GM10248 (cell line): ENCODE measurements at regions not wholly inside any gene's neighbourhood (a gene's known extent, or its start where the extent isn't known, plus 50 kb on each side); places are given as distances from the start of the nearest gene placed in this dataset.

ENCODE experiments used
- CTCF ChIA-PET: fragments of 300-600 bp; sonication (Branson Sonifier 250); formaldehyde crosslinking; extraction: SDS; loops from one replicate; lab custom pipeline; 2021; ENCODE audit warnings: antibody characterized with exemption; lab: Yijun Ruan, JAX
- POLR2A ChIA-PET: fragments of 350-650 bp; sonication (Branson Sonifier 250); formaldehyde crosslinking; extraction: SDS; loops from one replicate; lab custom pipeline; 2020; ENCODE audit warnings: antibody characterized with exemption; lab: Yijun Ruan, JAX
- DNase-seq: peaks from one replicate; pipeline ENCODE4 v3.0.0; 2012; ENCODE audit errors: extremely low spot score
- TF ChIP-seq, protein P1 (sequence below): IDR thresholded peaks from 2 replicates; pipeline ENCODE4 v1.5.1; 2012; ENCODE audit warnings: mild to moderate bottlenecking, low read depth; ENCODE audit errors: extremely low read depth, missing control alignments, control extremely low read depth

- DNase-seq: no peak
- TF ChIP-seq, protein P1, sequence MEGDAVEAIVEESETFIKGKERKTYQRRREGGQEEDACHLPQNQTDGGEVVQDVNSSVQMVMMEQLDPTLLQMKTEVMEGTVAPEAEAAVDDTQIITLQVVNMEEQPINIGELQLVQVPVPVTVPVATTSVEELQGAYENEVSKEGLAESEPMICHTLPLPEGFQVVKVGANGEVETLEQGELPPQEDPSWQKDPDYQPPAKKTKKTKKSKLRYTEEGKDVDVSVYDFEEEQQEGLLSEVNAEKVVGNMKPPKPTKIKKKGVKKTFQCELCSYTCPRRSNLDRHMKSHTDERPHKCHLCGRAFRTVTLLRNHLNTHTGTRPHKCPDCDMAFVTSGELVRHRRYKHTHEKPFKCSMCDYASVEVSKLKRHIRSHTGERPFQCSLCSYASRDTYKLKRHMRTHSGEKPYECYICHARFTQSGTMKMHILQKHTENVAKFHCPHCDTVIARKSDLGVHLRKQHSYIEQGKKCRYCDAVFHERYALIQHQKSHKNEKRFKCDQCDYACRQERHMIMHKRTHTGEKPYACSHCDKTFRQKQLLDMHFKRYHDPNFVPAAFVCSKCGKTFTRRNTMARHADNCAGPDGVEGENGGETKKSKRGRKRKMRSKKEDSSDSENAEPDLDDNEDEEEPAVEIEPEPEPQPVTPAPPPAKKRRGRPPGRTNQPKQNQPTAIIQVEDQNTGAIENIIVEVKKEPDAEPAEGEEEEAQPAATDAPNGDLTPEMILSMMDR: no peak
- POLR2A ChIA-PET: no interaction called here
- CTCF ChIA-PET: no interaction called here
Measured at GRCh38 chr16:60246086-60246485, 1512.0 kb upstream of the GOT2 start.

- POLR2A ChIA-PET: no interaction called here
- TF ChIP-seq, protein P1: no peak
- CTCF ChIA-PET: no interaction called here
- no peak for DNase-seq
Measured at GRCh38 chr16:60241671-60242070, 1507.6 kb upstream of the GOT2 start.

DNA sequence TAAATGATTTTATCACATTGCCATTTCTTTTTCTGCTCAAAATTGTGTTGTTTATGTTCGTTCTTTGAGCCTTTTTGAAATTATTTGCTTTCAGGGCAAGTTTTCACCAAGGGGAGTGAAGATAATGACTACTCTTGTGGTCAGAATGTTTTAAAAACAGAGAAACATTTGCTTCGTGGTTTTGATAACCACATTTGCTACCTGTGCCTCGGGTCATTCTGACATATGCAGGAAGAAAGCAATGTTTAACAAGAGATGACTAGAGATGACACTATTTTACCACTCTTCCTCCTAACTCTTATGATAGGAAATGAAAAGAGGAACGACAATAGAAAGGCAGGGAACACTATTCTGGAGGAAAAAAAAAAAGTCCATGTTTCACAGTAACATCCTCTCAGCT lies 1496.5 kb upstream of the GOT2 start:
- TF ChIP-seq, protein P1: no peak
- DNase-seq: no peak
- ChIA-PET POLR2A (no interaction called here), CTCF (no interaction called here)

DNA sequence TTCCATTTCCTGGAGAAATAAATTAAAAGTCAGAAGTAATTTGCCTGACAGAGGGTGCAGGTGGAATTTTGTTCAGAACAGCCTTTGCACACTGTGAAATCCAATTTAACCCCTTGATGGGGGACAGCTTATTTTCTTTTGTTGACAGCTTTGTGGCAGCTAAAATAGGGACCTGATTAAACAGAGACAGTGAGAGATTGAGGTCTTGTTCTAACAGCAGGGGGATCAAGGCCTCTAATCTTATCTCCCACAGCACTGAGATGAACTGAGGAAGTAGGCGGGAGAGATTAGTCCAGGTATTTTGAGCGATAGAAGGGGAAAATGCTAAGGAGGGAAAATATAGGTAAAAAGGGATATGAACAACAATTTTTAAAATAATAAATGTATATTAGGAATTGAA lies 1491.4 kb upstream of the GOT2 start:
- ChIA-PET POLR2A (no interaction called here), CTCF (interaction anchor here (2.0 kb wide), 1 partner anchor 8 kb away, joined by 5 read pairs; no protein-coding TSS in a partner anchor)
- TF ChIP-seq, protein P1: no peak
- no peak for DNase-seq

- TF ChIP-seq, protein P1: no peak
- CTCF ChIA-PET: interaction anchor here (0.6 to 1.5 kb wide), 3 partner anchors 8 to 11 kb away, joined by 3 to 5 read pairs (median 3); no protein-coding TSS in a partner anchor
- no peak for DNase-seq
- POLR2A ChIA-PET: no interaction called here
Measured at GRCh38 chr16:60217787-60218186, 1483.7 kb upstream of the GOT2 start.

DNA sequence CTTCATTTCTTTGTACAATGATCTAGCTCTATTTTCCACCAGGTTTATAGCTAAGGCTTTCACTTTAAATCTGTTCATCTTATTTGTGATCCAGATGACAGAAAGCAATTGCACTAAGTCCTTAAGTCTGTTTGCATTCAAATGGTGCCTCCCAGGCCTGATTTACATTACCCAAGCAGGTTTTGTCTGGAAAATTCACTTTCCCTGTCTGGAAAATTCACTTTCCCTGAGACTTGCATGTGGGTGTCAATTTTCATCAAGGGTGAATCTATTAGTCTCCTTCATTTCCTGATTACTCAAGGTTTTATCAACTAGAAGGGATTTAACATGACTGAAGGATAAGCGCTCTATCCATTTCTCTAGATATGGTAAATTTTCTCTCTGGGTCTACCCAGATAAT lies 1480.2 kb upstream of the GOT2 start:
- CTCF ChIA-PET: interaction anchor here (1.7 kb wide), 1 partner anchor 14 kb away, joined by 4 read pairs; no protein-coding TSS in a partner anchor
- TF ChIP-seq, protein P1: no peak
- POLR2A ChIA-PET: no interaction called here
- DNase-seq: no peak
